Upper lobe of left lung (tissue), 4 donors: ENCODE measurements at regions not wholly inside any gene's neighbourhood (a gene's known extent, or its start where the extent isn't known, plus 50 kb on each side); places are given as distances from the start of the nearest gene placed in this dataset.

Experiments used
- POLR2AphosphoS5 ChIP-seq, 2 donors: sonication (generic); formaldehyde crosslinking; IDR thresholded peaks; one replicate each; pipeline ENCODE4 v1.5.1; 2017; ENCODE audit warnings: antibody characterized with exemption in 2 of 2
- TF ChIP-seq, protein P1 (sequence below), 6 experiments: fragments of 450-650 bp in 4 of 6; fragments of 200-600 bp in 2 of 6; sonication (generic) in 2 of 6; IDR thresholded peaks; one replicate each; pipeline ENCODE4 v1.5.1; 2016 to 2019; ENCODE audit warnings: antibody characterized with exemption in 6 of 6

DNA sequence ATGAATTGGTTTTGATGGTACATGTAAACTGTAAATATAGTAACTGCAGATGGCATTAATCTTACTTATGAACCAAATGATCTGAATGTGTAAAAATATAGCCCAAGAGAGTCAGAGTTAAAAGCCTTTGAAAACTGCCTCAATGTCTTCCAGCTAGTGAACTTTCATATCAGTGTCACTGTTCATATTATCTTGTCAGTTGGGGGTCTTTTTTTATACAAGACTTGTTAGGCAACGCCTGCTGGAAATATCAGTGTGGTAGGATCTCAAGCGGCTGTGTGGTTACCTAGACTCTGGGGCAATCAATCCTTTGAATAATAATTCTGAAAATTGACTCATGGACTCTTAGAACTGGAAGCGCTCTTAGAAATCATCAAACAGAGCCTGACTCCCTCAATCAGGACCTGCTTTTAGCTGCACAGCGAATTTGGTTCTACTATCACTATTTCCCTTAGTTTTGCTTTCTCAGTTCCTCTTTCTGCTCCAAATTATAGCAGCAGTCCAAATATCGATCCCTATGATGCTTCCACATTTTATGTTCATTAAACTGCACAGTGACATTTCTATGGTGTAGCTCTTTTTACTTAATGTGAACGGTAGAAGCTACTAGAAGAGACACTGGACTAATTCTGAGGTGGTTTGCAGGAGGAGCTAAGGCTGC, 100.1 kb upstream of the COL1A2 start:
- TF ChIP-seq, protein P1, sequence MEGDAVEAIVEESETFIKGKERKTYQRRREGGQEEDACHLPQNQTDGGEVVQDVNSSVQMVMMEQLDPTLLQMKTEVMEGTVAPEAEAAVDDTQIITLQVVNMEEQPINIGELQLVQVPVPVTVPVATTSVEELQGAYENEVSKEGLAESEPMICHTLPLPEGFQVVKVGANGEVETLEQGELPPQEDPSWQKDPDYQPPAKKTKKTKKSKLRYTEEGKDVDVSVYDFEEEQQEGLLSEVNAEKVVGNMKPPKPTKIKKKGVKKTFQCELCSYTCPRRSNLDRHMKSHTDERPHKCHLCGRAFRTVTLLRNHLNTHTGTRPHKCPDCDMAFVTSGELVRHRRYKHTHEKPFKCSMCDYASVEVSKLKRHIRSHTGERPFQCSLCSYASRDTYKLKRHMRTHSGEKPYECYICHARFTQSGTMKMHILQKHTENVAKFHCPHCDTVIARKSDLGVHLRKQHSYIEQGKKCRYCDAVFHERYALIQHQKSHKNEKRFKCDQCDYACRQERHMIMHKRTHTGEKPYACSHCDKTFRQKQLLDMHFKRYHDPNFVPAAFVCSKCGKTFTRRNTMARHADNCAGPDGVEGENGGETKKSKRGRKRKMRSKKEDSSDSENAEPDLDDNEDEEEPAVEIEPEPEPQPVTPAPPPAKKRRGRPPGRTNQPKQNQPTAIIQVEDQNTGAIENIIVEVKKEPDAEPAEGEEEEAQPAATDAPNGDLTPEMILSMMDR (IDR thresholded peaks at IDR 0.05) = no peak
- TF ChIP-seq POLR2AphosphoS5 (IDR thresholded peaks at IDR 0.05) = no peak
